ENCODE measurements at regions not wholly inside any gene's neighbourhood (a gene's known extent, or its start where the extent isn't known, plus 50 kb on each side); places are given as distances from the start of the nearest gene placed in this dataset.

DNA sequence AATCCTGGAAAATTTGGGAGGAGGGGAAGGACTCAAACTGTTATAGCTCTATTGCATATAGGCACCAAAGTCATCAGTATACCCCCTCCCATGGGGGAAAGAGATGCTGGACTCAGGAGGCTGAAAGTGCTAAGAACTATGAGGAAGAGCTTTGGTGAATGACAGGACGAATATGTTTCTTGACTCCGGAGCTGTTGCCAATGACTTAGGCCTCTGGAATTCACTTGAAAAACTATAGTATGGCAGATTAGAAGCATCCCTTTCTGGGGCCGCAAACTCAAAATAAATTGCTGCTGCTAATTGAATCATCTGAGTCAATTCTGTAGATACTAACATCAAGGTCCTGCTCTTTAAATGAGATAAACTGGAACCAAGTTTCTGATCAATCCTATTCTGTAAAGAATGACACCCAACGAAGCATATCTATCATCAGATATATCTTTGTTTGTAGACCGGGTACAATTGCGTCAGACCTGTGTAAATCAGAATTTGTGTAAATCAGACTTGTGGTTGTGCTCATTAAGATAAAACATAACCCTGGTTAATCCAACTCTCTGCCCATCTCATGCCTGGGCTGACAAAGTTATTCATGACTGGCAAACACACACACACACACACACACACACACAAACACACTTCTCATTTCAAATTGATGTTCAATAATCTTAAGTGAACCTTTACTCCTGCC lies 1793.8 kb upstream of the PCDH20 start:
- H3K36me3 ChIP-seq, result no peaks in the 10 kb centered on the region
- TF ChIP-seq, protein P1, sequence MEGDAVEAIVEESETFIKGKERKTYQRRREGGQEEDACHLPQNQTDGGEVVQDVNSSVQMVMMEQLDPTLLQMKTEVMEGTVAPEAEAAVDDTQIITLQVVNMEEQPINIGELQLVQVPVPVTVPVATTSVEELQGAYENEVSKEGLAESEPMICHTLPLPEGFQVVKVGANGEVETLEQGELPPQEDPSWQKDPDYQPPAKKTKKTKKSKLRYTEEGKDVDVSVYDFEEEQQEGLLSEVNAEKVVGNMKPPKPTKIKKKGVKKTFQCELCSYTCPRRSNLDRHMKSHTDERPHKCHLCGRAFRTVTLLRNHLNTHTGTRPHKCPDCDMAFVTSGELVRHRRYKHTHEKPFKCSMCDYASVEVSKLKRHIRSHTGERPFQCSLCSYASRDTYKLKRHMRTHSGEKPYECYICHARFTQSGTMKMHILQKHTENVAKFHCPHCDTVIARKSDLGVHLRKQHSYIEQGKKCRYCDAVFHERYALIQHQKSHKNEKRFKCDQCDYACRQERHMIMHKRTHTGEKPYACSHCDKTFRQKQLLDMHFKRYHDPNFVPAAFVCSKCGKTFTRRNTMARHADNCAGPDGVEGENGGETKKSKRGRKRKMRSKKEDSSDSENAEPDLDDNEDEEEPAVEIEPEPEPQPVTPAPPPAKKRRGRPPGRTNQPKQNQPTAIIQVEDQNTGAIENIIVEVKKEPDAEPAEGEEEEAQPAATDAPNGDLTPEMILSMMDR (IDR thresholded peaks at IDR 0.05), result no peak
- TF ChIP-seq POLR2A (IDR thresholded peaks at IDR 0.05) (no peak), POLR2AphosphoS5 (IDR thresholded peaks at IDR 0.05) (no peak)
- intact Hi-C loops (cut with DNase I), result no loop called here
- whole genome bisulfite sequencing, result 78% methylated on average over 6 of the region's 6 CpGs
- no peaks in the 10 kb centered on the region for H3K4me1 ChIP-seq (replicated peaks)
- H3K9me3 ChIP-seq, result no peaks in the 10 kb centered on the region
- H3K27ac ChIP-seq, result no peak overlapping the region
- DNase-seq (ENCODE audit: low spot score), result no peak
- no peaks in the 10 kb centered on the region for H3K27me3 ChIP-seq (replicated peaks; ENCODE audit: insufficient read depth)
- no peak overlapping the region for H3K4me3 ChIP-seq

DNA sequence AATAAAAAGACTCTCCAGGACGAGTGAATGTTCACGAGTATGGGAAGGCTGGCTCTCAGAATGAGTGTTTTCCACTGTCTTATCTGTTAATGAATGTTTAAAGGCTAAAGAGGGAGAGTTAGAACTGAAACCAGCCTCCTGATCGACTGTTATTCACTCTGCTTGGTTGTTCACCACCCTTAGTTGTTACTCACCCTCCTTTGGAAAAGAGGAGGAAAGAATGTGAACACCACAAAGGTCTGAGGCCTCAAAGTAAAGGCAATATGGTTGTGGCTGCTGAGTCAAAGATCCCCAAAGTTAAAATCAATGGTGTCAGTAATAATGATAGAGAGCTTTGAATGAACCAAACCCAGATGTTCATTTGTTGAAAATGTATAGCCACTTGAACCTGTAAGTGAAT lies 1793.2 kb upstream of the PCDH20 start:
- Histone ChIP-seq H3K27ac (no peak overlapping the region), H3K36me3 (no peaks in the 10 kb centered on the region), H3K4me1 (replicated peaks) (no peaks in the 10 kb centered on the region), H3K4me3 (no peak overlapping the region), H3K27me3 (replicated peaks; ENCODE audit: insufficient read depth) (no peaks in the 10 kb centered on the region), H3K9me3 (no peaks in the 10 kb centered on the region)
- TF ChIP-seq POLR2A (IDR thresholded peaks at IDR 0.05), result no peak
- TF ChIP-seq POLR2AphosphoS5 (IDR thresholded peaks at IDR 0.05), result no peak
- TF ChIP-seq, protein P1 (IDR thresholded peaks at IDR 0.05), result no peak
- DNase-seq (ENCODE audit: low spot score), result no peak
- intact Hi-C loops (cut with DNase I), result no loop called here
- WGBS, result 61% methylated on average over 3 of the region's 3 CpGs

DNA sequence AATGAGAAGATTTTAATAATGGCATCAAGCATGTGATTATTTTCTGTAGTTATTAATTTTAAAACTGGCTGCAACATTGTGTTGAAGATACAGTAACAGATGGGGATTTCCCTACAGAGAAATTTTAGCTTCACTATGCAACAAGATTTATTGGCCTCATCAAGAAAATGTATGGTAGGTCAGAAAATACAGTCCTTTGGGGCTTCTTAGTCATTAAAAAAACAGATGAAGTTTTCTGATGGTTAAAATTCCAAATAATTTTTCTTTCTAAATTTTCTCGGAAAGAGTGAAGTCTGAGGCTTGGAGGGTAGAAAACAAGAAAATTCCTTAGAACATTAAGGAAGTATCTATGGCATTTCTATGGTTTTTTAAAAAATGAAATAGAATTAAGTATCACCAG lies 1790.8 kb upstream of the PCDH20 start:
- no peaks in the 10 kb centered on the region for H3K4me1 ChIP-seq (replicated peaks)
- H3K9me3 ChIP-seq, result no peaks in the 10 kb centered on the region
- no peaks in the 10 kb centered on the region for H3K27me3 ChIP-seq (replicated peaks; ENCODE audit: insufficient read depth)
- intact Hi-C loops (cut with DNase I), result no loop called here
- WGBS, result 87% methylated on average over 1 of the region's 1 CpG
- H3K27ac ChIP-seq, result no peak overlapping the region
- TF ChIP-seq POLR2A (IDR thresholded peaks at IDR 0.05), result no peak
- TF ChIP-seq, protein P1 (IDR thresholded peaks at IDR 0.05), result no peak
- no peak for TF ChIP-seq POLR2AphosphoS5 (IDR thresholded peaks at IDR 0.05)
- no peak overlapping the region for H3K4me3 ChIP-seq
- DNase-seq (ENCODE audit: low spot score), result no peak
- H3K36me3 ChIP-seq, result no peaks in the 10 kb centered on the region

DNA sequence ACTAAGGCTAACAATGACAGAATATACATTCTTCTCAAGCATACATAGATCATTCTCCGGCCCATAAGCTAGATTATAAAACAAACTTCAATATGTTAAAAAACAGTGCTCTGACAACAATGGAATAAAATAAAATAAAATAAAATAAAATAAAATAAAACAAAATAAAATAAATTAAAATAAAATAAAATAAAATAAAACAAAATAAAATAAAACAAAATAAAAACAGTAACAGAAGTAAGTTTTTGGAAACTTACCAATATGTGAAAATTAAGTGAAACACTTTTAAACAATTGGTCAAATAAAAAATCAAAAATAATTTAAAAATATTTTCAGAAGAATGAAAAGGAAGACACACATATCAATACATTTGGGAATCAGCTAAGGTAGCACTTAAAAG lies 1785.8 kb upstream of the PCDH20 start:
- Histone ChIP-seq H3K4me1 (replicated peaks) (no peaks in the 10 kb centered on the region), H3K27ac (no peak overlapping the region), H3K36me3 (no peaks in the 10 kb centered on the region), H3K4me3 (no peak overlapping the region), H3K9me3 (no peaks in the 10 kb centered on the region), H3K27me3 (replicated peaks; ENCODE audit: insufficient read depth) (no peaks in the 10 kb centered on the region)
- intact Hi-C loops (cut with DNase I), result no loop called here
- no peak for DNase-seq (ENCODE audit: low spot score)
- 100% methylated on average over 1 of the region's 1 CpG for WGBS
- TF ChIP-seq POLR2A (IDR thresholded peaks at IDR 0.05) (no peak), POLR2AphosphoS5 (IDR thresholded peaks at IDR 0.05) (no peak)
- TF ChIP-seq, protein P1 (IDR thresholded peaks at IDR 0.05), result no peak

DNA sequence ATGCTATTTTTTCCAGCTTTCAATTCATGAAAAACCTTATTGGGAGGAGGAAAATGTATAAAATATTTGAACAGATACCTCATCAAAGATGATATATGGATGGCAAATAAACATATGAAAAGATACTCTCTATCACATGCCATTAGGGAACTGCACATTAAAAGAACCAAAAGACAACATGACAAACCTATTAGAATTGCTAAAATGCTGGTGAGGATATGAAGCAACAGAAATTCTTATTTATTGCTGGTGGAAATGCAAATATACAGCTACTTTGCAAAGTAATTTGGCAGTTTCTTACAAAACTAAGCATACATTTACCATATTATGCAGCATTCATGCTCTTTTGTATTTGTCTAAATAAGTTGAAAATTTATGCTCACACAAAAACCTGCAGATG lies 1783.9 kb upstream of the PCDH20 start:
- intact Hi-C loops (cut with DNase I), result no loop called here
- DNase-seq (ENCODE audit: low spot score), result no peak
- no peak overlapping the region for H3K4me3 ChIP-seq
- no peaks in the 10 kb centered on the region for H3K4me1 ChIP-seq (replicated peaks)
- no peak overlapping the region for H3K27ac ChIP-seq
- H3K9me3 ChIP-seq, result no peaks in the 10 kb centered on the region
- H3K27me3 ChIP-seq (replicated peaks; ENCODE audit: insufficient read depth), result no peaks in the 10 kb centered on the region
- TF ChIP-seq, protein P1 (IDR thresholded peaks at IDR 0.05), result no peak
- TF ChIP-seq POLR2AphosphoS5 (IDR thresholded peaks at IDR 0.05) (no peak), POLR2A (IDR thresholded peaks at IDR 0.05) (no peak)
- H3K36me3 ChIP-seq, result no peaks in the 10 kb centered on the region

Measured in prostate gland (tissue), 2 donors.